Ovary (tissue), 7 donors: ENCODE measurements at regions not wholly inside any gene's neighbourhood (a gene's known extent, or its start where the extent isn't known, plus 50 kb on each side); places are given as distances from the start of the nearest gene placed in this dataset.

Experiments used
- DNase-seq, 5 donors: peaks; one replicate each; pipeline ENCODE4 v3.0.0-alpha.2; 2019 to 2020
- H3K27ac ChIP-seq, 2 donors: fragments of 200-600 bp; one replicate each; pipeline versions ENCODE4 v1.5.1 to v1.8.0; 2019 to 2022
- H3K27me3 ChIP-seq: fragments of 200-600 bp; one replicate; pipeline ENCODE4 v1.8.0; 2022
- H3K36me3 ChIP-seq: fragments of 200-600 bp; sonication (generic); one replicate; pipeline ENCODE4 v1.5.1; 2019
- H3K4me1 ChIP-seq: one replicate; pipeline ENCODE4 v1.8.1; 2013; ENCODE audit warnings: mild to moderate bottlenecking, moderate library complexity; ENCODE audit not compliant: insufficient read depth
- H3K4me3 ChIP-seq: fragments of 200-600 bp; sonication (generic); one replicate; pipeline ENCODE4 v1.5.1; 2017
- H3K9me3 ChIP-seq, 2 donors: fragments of 200-600 bp in 1 of 2; sonication (generic) in 1 of 2; one replicate each; pipeline versions ENCODE4 v1.5.1 to v1.8.1; 2013 to 2019; ENCODE audit warnings: mild to moderate bottlenecking in 1 of 2, moderate library complexity in 1 of 2
- CTCF ChIP-seq, 3 donors: fragments of 450-650 bp in 2 of 3; fragments of 200-600 bp in 1 of 3; IDR thresholded peaks; one replicate each; pipeline versions ENCODE4 v1.5.1 to v1.8.0; 2016 to 2022; ENCODE audit warnings: antibody characterized with exemption in 3 of 3, mild to moderate bottlenecking in 1 of 3
- EP300 ChIP-seq: sonication (generic); formaldehyde crosslinking; IDR thresholded peaks from one replicate; pipeline ENCODE4 v1.6.1; 2017; ENCODE audit warnings: antibody characterized with exemption
- POLR2A ChIP-seq: fragments of 450-650 bp; IDR thresholded peaks from one replicate; pipeline ENCODE4 v1.6.1; 2017; ENCODE audit warnings: antibody characterized with exemption, mild to moderate bottlenecking, moderate library complexity
- WGBS, 3 donors: extraction: QIAGEN DNeasy Blood & Tissue Kit in 1 of 3; methylation state at CpG; one replicate each; pipeline versions ENCODE4 v1.1.5 to v1.1.7; 2013 to 2017; 5-methylcytosine and 5-hydroxymethylcytosine counted together
- intact Hi-C, 4 donors: fragments of 100-400 bp; cut with DNase I; formaldehyde crosslinking; loops; one replicate each; pipeline versions ENCODE4 v1.11.0 to v1.15.1; 2022 to 2023
- donor health status: DM: no; HTN: no; CAD: no; lungs with moderate emphysema.
- donor health status: DM: no; HTN: no; CAD: no.
- donor health status: Bipolar disorder and iron deficiency.
- donor health status: DM: no; HTN: no; CAD: no.
- donor health status: DM: yes; HTN: yes; CAD: no.

DNA sequence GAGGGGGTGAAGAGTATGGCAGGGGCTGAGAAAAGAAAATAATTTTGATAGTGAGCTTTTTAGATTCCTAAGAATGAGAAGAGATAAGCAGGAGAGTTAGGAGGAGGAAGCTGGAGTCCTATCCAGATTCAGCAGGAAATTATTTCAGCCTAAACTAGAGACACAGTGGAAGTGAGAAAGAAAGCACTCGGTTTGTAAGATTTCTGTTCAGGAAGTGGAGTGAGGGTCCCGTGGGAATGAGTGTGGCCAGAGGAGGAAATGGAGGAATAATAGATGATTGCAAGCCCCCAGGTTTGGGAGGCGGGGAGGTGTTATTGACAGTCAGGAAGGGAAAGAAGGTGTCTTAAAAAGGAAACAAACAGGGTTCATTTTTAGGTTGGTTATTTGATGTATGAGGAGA is 84.8 kb upstream of the NRP1 start:
- Histone ChIP-seq H3K4me1 (no peaks in the 10 kb centered on the region), H3K36me3 (no peaks in the 10 kb centered on the region), H3K9me3 (no peaks in the 10 kb centered on the region), H3K4me3 (no peak overlapping the region), H3K27me3 (no peaks in the 10 kb centered on the region), H3K27ac (no peak overlapping the region)
- no peak for DNase-seq
- WGBS, 3 donors: 43 to 54% (median 50%) methylated on average over 3 of the region's 3 CpGs
- intact Hi-C loops: no loop called here
- TF ChIP-seq CTCF (IDR thresholded peaks at IDR 0.05) (no peak), EP300 (no peak), POLR2A (no peak)

DNA sequence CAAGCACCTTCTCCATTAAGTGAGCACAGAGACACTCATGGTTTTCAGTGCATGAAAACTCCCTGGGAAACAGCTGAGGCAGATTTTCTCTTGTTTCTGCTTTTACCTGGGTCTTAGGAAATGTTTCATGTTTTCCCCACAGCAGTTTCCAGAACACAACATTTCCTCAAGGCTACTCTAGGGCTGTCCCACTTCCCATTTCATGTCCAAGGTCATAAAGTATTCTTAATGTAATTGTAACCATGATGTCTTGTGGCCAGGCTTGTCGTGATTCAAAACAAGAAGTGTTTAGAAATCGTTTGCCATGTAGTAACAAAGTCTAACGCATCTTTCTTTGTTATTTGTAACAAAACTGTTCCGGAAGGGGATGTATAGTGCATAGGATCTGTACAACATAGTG is 83.8 kb upstream of the NRP1 start:
- Histone ChIP-seq H3K9me3 (no peaks in the 10 kb centered on the region), H3K27ac (no peak overlapping the region), H3K4me3 (no peak overlapping the region), H3K27me3 (no peaks in the 10 kb centered on the region), H3K36me3 (no peaks in the 10 kb centered on the region), H3K4me1 (peaks cover 2% of the 10 kb centered on the region)
- intact Hi-C loops: no loop called here
- TF ChIP-seq POLR2A (no peak), EP300 (no peak), CTCF (IDR thresholded peaks at IDR 0.05) (no peak)
- WGBS, 3 donors: 50 to 60% (median 56%) methylated on average over 4 of the region's 4 CpGs
- DNase-seq: no peak

GRCh38 chr10:33416691-33417090 is 82.2 kb upstream of the NRP1 start:
- Histone ChIP-seq H3K9me3 (no peaks in the 10 kb centered on the region), H3K36me3 (no peaks in the 10 kb centered on the region), H3K27ac (no peak overlapping the region), H3K27me3 (no peaks in the 10 kb centered on the region), H3K4me1 (peaks cover 5% of the 10 kb centered on the region), H3K4me3 (no peak overlapping the region)
- TF ChIP-seq EP300 (no peak), POLR2A (no peak)
- intact Hi-C loops: no loop called here
- 94 to 98% (median 96%) methylated on average over 6 of the region's 6 CpGs for WGBS, 3 donors
- DNase-seq: no peak

DNA sequence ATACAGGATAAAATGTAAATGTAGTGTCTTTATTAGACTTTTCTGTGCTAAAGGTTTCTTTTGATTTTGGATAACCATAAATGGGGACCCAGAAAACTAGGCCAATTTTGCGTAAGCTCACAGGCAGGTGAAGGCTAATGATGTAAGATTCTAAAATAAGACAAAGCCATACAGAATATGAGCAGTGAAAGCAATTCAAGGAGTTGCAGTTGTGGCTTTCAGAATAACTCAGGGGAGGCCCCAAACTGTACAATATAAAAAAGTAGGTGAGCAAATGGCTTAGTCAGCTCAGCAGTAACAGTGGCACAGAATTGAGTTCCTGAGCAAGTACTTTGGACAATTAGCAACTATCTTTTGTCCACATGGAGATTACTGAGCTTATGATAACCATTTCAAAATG is 81.7 kb upstream of the NRP1 start:
- Histone ChIP-seq H3K4me3 (no peak overlapping the region), H3K27me3 (no peaks in the 10 kb centered on the region), H3K27ac (no peak overlapping the region), H3K36me3 (no peaks in the 10 kb centered on the region), H3K4me1 (peaks cover 5% of the 10 kb centered on the region), H3K9me3 (no peaks in the 10 kb centered on the region)
- TF ChIP-seq POLR2A (no peak), CTCF (IDR thresholded peaks at IDR 0.05) (no peak), EP300 (no peak)
- intact Hi-C loops: no loop called here
- 94 to 100% (median 99%) methylated on average over 1 of the region's 1 CpG for WGBS, 3 donors
- DNase-seq: no peak

DNA sequence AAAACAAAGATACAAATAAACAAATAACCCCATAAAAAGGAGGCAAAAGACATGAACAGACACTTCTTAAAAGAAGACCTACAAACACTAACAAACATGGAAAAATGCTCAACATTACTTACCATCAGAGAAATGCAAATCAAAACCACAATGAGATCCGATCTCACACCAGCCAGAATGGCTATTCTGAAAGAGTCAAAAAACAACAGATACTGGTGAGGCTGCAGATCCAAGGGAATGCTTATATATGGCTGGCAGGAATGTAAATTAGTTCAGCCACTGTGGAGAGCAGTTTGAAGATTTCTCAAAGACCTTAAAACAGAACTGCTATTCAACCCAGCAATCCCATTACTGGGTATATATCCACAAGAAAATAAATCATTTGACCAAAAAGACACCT is 80.4 kb upstream of the NRP1 start:
- intact Hi-C loops: no loop called here
- Histone ChIP-seq H3K27ac (no peak overlapping the region), H3K9me3 (no peaks in the 10 kb centered on the region), H3K27me3 (no peaks in the 10 kb centered on the region), H3K4me1 (peaks cover 5% of the 10 kb centered on the region), H3K4me3 (no peak overlapping the region), H3K36me3 (no peaks in the 10 kb centered on the region)
- WGBS, 3 donors: 86 to 94% (median 91%) methylated on average over 1 of the region's 1 CpG
- TF ChIP-seq EP300 (no peak), POLR2A (no peak)
- DNase-seq: no peak
